ENCODE measurements at regions not wholly inside any gene's neighbourhood (a gene's known extent, or its start where the extent isn't known, plus 50 kb on each side); places are given as distances from the start of the nearest gene placed in this dataset.
"Not testable (repeated sequence)": the region's sequence is repeated elsewhere in the genome, so short reads cannot be mapped to it uniquely, and the experiment has no call there.

DNA sequence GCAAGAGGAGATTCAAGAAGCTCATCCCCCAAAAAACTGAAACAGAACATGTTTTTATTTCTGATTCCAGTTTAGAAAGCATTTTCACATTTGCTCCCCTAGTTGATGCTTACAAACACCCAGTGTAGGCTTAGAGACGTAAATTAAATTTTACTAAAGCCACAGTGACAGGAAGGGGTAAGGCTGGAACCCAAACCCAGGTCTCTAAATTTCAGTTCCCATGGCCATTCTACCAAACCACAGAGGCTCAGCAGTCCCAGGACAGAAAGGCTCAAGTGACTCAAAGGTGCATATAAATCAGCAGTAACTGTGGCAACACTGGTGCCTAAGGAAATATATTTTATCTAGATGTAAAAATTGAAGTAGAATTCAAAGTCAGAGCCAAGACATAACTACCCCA, 128.7 kb downstream of the CEP120 start:
- DNase-seq: no peak

DNA sequence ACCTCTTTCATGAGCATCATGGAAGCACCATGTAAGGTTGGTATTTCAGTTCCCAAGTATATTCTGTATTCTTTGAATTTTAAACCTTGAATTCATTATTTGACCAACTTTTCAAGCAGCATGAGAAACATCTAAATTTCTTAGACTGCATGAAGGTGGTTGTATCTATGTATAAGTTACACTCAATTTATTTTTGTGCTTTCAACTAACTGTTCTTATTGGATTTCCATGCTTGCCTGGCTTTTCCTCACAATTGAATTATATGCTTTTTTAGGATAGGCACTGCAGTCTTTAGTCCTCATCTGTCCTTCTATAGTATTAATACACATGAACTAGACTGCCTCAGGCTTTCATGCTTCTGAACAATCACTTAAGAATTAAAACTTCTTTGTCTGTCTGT, 134.0 kb downstream of the CEP120 start:
- DNase-seq: no peak

DNA sequence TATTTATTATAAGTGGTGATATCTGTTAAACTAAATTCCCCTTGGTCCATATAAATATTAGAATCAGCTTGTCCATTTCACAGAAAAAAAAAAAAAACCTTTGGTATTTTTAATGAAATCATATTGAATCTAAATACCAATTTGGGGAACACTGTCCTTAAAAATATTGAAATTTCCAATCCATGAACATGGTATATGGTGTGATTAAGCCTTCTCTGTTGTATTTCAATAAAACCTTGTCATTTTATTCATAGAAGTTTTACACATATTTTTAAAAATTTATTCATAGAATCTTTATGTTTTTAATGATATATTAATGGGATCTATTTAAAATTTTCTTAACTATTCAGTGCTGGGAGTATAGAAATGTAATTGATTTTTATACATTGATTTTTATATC, 135.3 kb downstream of the CEP120 start:
- DNase-seq: no peak

DNA sequence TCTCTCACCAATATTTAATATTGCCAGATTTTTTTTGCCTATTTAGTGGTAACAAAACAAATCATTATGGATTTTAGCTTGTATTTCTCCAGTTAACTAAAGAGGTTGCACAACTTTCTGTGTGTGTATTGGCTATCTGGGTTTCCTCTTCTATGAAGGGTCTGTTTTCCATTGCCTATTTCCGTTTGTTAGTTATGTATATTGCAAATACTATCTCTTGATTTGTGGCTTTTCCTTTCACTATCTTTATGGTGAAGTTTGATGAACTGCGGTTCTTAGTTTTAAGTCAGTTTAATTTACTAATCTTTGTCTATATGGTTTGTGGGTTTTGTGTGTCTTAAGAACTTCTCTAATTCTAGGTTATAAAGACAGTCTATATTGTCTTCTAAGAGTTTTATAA, 136.3 kb downstream of the CEP120 start:
- no peak for DNase-seq

DNA sequence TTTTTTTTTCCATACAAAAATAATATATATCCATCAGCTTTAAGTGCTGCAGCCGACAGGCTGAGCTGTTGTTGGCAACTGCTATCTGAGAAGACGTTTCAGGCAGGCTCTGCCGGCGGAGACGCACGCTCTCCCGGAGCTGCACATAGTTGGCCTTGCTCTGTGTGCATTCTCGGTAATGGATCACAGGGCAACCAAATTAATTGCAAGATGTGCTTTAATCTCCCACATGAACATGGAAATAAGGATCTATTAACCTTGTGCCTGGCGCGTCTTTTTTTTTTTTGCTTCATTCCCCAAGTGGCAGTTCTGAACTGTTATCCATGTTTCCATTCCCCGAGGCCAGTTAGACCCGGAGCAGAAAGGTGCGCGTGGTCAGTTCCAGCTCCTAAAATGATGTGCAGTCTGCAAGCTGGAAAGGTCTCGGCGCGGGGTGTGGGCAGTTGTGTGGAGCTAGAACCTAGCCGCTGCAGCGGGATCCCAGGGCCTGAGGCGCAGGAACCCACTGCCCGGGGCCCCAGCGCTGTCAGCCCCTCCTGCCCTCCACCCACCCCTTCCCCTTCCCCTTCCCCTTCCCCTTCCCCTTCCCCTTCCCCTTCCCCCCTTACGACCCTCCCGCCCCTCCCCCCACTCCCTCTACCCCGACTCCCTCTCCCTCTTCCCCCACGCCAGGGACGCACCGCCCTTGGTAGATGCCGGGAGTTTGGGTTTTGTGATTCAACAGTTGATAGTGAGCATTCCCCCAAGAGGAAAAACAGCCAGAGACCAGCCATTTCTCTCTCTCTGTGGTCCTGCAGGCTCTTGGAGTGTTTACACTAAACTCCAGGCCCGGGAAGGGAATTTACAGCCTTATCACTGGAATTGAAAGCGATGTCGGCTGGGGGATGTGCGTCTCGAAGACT, 137.8 kb downstream of the CEP120 start:
- DNase-seq: peak; percentile 25 to 78 (median 44)

DNA sequence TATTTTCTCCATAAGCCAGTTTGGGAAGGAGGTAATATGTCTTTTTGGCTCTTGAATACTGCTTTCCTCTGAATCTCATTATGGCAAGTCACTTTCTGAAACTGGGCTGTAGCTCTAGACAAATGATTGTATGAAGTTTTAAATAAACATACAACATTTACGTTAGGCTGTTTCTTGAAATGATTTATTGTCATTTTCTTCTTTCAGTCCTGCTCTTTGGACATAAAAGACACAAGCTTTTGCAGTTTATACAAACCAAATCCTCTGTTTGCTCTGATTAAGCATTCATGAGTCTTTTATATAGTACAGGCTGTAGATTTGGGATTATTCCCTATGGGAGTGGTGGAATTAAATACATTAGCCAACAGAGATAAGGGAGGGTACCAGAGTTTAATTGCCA, 139.7 kb downstream of the CEP120 start:
- DNase-seq: no peak

DNA sequence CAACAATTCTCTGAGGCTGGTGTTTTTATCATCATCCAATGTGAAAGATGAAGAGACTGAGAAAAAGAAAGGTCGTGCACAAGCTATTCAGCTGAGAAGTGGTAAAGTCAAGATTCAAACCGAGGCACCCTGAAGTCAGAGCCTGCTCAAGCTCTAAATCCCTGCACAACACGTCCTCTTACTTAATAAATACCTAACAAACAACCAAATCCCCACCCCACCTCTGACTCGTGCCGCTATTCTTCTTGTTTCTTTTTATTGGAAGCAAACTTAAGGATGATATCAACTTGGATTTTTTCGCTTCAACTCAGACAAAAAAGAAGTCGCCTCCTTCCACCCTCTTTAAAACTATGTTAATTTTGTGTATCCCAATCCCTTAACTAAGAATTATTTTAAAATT, 140.2 kb downstream of the CEP120 start:
- no peak for DNase-seq

DNA sequence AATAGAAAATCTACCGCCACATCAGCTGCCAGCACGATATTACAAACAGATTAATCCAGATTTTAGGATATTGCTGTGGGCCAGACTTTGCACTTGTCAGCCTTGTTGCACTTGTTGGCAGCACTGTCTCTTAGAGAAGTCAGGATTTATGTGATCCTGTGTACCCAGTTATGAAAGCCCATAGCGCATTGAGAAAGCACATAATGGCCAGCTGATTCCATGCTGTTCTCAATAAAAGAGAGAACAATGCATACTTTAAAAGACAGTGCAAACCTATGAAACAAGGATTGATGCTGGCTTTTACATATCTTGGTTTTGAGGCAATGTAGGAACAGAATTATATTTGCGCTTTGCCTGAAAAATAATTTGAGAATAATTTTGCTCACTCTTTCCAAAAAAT, 140.8 kb downstream of the CEP120 start:
- DNase-seq: no peak

DNA sequence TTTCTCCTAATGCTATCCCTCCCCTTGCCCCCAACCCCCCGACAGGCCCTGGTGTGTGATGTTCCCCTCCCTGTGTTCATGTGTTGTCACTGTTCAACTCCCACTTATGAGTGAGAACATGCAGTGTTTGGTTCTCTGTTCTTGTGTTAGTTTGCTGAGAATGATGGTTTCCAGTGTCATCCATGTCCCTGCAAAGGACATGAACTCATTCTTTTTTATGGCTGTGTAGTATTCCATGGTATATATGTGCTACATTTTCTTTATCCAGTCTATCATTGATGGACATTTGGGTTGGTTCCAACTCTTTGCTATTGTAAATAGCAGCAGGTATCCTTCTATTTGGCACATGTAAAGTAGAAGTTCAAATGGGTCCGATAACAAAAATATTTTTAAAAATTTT, 142.3 kb downstream of the CEP120 start:
- not testable (repeated sequence) for DNase-seq

DNA sequence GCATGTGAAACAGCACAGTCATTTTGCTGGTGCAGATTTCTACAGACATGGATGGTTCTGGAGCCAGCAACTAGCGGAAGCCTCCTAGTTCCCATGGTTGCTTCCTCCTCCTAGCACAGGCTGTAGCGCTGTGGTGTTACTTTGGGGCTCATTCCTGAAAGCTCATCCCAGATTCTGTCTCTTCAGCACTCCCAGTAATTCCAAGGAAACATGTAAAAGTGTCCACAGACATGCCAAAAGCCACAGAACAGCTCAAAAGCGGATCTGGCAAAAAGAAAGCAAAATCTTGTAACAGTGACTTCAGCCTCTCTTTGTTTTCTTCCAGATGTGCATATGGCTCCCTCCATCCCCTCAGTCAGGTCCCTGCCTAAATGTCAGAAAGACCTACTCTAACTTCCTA, 144.1 kb downstream of the CEP120 start:
- peak in 2 of 3 donors; percentile 16 to 59 for DNase-seq

DNA sequence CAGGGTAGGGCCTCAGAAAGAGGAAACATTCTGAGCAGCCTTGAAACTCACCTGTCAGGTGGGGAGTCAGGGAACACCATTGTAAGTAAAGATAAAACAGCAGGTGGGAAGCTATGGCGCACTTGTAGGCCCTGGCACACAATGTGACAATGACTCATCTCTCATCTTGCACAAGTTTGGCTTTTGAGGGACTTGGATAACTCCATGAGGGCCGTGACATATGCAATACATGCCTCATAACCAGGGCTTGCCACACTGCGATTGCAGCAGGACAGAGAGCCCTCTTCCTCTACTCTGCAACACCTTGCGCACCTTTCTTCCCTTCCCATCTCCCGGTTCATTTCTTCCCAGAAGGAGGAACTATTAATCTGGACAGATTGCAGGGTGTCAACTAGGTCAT, 144.9 kb downstream of the CEP120 start:
- DNase-seq: no peak

DNA sequence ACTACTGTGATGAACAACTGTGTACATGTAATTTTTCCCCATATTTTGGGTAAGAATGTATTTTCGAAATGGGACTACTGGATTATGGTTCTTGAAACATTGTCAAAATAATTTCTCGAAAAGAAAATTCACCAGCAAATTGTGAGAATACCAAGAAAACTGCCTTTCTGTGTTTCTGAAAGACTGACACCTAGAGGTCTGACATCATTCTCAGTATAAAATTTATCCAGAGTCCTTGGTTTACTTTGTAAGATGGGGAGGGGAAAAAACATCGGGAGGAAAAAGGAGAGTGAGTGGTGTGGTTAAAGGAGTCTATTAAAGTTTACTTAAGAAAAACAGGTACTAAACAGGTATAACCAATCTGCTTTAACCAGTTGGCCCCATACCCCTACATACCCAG, 149.2 kb downstream of the CEP120 start:
- DNase-seq: no peak

DNA sequence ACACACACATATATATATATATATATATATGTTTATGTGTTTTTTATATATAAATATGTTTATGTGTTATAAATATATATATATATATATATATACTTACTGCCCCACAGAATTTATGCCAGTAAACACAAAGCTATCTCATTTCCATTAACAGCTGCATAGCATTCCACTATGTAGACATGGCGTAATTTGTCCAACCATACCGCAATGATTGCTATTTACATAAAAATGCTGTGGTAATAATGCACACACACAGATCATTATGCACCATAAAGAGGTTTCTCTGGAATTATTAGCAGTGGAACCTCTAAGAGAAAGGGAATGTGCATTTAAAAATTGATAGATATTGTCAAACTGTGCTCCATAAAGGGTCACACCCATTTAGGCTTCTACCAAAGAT, 150.1 kb downstream of the CEP120 start:
- no peak for DNase-seq

DNA sequence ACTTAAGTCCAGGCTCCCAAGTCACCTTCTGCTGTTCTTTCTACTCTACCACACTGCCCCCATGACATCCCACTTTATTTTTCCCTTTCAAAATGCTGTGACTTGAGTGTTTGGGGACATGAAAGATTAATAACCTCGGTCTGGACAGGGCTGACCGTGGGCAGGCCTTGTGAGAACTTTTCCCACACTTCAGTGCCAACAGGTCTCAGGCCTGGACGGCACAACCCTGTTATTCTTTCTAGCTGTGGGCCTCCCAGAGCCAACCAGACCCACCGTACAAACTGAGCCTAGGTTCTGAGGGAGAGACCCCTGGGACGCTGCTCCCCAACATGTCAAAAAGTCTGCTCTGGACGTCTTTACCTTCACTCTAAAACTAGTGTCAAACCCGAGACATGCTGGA, 153.4 kb downstream of the CEP120 start:
- DNase-seq: no peak

DNA sequence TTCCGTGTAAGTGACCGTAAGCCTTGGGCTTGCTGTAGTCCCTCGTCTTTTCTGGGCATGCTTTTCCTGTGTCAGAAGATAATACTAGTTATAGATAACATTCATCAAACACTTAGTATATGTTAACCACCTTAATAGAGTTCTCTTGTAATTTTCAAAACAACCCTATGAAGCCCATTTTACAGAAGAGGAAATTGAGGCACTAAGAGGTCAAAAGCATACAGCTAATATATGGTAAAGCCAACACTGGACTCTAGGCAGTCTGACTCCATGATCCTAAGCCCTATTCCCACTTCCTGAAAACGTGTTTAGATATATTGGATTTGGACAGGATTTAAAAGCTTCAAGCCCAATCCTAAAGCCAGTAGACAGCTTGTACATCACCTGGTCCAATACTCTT, 153.8 kb downstream of the CEP120 start:
- no peak for DNase-seq

DNA sequence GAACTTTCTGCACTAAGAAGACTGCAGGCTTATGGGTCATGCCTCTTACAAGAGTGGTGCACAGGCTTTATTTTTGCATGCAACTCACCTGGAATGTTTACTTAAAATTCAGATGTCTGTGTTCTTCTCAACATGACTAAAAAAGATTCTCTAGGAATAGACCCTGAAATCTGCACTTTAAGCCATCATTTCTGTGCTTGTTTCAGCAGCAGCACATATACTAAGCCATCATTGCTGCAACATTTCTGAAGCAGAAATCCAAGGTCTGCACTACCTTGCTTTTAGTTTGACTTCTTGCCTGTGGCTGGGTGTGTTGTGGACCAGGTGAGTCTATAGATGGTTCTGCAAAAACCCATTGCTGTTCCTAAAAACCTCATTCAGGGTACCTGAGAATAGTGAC, 156.8 kb downstream of the CEP120 start:
- DNase-seq: no peak

DNA sequence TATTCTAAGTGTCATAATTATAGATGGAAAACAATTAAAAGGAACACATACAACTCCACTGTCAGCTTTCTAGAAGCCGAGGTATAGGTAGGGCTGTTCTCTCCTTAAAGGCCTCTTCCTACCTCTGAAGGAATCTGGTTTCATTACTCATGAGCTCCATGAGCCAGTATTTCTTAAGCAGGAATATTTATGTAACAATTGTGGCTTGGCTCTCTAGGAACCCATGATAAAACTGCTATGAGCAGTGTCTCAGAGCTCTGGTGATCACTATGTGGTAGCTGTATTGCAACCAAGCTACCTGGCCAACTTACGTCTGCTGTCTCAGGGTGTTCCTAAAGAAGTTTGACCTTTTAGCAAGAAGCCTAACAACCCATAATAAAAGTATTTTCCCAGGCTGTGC, 157.7 kb downstream of the CEP120 start:
- no peak for DNase-seq

DNA sequence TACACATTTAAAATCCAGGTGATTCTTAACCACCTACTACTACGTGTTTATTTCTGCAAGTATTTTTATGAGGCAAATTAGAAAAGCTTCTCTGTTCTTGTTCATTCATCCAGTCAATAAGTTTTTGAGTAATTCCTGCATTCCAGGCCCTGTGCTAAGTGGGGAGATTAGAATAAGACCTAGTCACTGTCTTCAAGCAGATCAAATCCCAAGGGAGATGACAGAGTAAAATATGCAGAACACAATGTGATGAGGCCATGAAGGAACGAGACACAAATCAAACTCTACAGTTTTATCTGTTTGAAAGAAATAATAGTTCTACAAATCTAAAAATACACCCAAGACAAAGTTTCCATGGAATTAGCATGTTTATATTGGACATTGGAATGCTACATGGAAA, 158.8 kb downstream of the CEP120 start:
- DNase-seq: no peak

DNA sequence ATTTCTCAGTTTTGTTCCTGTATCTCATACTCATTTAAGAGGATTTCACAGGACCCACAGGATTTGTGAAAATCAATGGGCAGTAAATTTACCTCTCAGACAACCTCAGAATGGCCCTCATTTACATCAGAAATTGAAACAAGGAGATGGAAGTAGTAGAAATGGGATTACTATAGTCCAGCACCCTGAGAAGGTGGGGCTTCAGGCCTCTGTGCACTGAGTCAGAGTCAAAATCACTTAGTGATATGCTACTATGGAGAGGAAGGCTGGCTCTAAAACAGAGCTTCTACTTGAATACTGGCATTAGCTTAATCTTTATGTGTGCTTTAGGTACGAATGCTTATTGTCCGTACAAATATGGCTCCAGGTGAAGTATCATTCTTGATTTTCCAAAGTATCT, 159.3 kb downstream of the CEP120 start:
- DNase-seq: no peak

DNA sequence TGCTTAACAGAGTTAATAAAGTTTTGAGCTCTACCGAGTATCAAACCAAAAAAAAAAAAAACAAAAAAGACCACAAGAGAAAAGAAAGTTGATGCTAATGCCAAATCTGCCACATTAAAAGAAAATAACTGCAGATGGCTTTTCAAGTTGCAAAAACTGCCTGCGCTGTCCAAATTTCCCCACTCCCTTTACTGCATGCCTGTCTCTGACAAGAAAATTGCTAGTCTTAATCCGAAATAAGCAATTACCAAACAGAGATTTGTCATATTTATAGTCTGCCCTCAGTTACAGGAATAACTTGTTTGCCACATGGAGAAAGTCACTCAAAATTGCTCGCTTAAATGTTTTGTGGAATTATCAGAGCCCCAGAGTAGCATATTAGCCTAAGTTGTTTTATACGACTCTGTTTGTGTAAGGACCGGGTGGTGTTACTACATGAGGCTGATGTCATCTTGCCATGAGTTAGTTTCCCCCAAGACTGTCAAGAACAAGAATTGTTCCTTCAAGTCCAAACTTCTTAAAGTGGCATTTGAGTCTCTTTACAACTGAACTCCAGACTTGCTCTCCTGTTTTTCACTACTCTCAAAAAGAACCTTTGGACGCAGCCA, 160.9 kb downstream of the CEP120 start:
- DNase-seq: peak in 1 of 3 donors; percentile 37

DNA sequence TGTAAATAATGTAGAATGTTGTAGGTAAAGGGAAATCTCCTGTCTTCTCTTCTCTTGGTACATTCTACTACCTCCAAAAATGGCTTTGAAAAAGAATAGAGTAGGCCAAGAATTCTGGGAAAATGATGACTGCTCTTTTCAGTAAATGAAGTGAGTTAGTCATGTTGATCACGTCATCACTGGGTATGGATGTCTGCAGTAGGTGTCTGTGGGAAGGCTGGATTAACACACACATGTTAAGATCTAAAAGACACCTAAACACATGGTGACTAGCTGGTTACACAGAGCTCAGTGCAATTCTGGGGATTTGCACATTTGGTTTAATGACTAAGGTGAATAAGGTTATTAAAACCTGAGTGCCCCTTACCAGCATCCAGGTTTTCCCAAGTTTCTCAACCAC, 161.5 kb downstream of the CEP120 start:
- DNase-seq: no peak

DNA sequence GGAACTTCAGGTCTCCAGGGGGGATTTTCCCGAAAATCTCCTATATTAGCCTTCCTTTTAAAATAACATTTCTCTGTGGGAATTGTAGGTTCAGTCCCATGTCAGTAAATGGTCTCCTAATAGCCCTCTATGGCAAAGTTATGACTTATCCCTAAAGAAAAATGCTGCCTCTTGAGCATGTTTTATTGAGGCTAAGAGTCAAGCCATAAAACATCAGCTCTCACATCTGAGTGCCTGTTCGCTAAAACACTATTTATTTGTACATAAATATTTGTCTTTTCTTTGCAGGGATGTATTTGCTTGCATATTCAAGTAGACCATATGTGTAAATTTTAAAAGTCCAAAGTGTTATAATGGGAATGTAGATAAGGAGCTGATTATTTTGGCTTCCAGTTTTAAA, 160.4 kb downstream of the PRDM6 start:
- DNase-seq: no peak

DNA sequence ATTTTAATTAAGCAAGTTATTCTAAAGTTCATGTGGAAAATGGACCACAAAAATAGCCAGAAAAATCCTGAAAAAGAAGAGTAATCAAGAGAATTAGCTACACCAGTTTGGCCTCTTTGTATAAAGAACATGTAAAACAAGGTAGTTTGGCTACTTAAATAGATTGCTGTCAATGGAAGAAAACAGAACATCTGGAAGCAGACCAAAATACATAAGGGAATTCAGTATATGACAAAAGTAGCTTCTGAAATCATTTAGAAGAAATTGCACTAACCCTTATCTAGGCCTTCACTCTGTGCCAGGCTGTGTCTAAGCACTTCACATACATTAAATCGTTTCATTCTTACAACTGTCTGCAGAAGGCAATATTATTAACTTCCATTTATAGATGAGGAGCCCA, 156.6 kb downstream of the PRDM6 start:
- no peak for DNase-seq

DNA sequence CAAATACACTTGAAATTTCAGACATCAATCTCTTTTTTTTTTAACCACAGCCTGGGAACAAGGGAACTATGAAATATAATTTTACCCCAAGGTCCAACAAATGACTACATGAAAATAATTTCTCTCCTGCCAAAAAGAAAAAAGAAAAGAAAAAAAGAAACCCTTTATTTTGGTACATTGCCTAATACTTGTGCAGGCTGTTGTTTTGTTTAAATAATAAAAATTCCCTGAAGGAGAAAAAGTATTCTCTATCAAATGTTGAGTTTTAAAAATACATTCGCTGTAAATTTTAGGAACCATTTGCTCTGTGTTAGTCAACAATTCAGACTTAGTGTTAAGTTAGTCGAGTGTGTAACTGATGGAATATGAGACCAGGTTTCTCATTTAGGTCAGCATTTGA, 155.4 kb downstream of the PRDM6 start:
- DNase-seq: no peak

Measured in muscle of back (tissue), 3 donors.